DND-41 (cell line): ENCODE measurements at regions not wholly inside any gene's neighbourhood (a gene's known extent, or its start where the extent isn't known, plus 50 kb on each side); places are given as distances from the start of the nearest gene placed in this dataset.

Experiments
- ATAC-seq: fragments of 200-7000 bp; cut with Tn5 transposase; 3 replicates; pipeline ENCODE4 v1.9.1; 2021; ENCODE audit warnings: low read depth; ENCODE audit not compliant: insufficient read depth
- DNase-seq: peaks from one replicate; pipeline ENCODE4 v3.0.0-alpha.2; 2020
- H2AFZ ChIP-seq: 2 replicates; pipeline ENCODE4 v1.6.0; 2012; ENCODE audit warnings: low read depth, low read length
- H3K27ac ChIP-seq: 2 replicates; pipeline ENCODE4 v1.5.1; 2012; ENCODE audit warnings: low read length, inconsistent platforms
- H3K27me3 ChIP-seq: fragments of 200-600 bp; sonication (generic); 2 replicates; pipeline ENCODE4 v1.6.0; 2012; ENCODE audit warnings: low read length, mild to moderate bottlenecking, inconsistent platforms; ENCODE audit not compliant: insufficient read depth, poor library complexity
- H3K36me3 ChIP-seq: 2 replicates; pipeline ENCODE4 v1.5.1; 2012; ENCODE audit warnings: low read length, inconsistent platforms; ENCODE audit not compliant: insufficient read depth
- H3K4me1 ChIP-seq: 2 replicates; pipeline ENCODE4 v1.5.1; 2012; ENCODE audit warnings: mild to moderate bottlenecking, low read length; ENCODE audit not compliant: insufficient read depth
- H3K4me2 ChIP-seq: 2 replicates; pipeline ENCODE4 v1.6.0; 2012; ENCODE audit warnings: mild to moderate bottlenecking, moderate library complexity, low read length, inconsistent platforms; ENCODE audit not compliant: insufficient read depth
- H3K4me3 ChIP-seq, 2 experiments: fragments of 200-600 bp in 1 of 2; shearing (Covaris generic) in 1 of 2; 2 replicates each; pipeline ENCODE4 v1.5.1; 2012 to 2016; ENCODE audit warnings: inconsistent platforms in 2 of 2, low read length in 2 of 2, mild to moderate bottlenecking in 2 of 2, low read depth in 1 of 2, moderate library complexity in 1 of 2
- H3K79me2 ChIP-seq: 2 replicates; pipeline ENCODE4 v1.6.0; 2012; ENCODE audit warnings: low read length, inconsistent platforms; ENCODE audit not compliant: insufficient read depth
- H3K9ac ChIP-seq: 2 replicates; pipeline ENCODE4 v1.6.0; 2012; ENCODE audit warnings: low read depth, mild to moderate bottlenecking, inconsistent platforms, low read length, moderate library complexity
- H3K9me3 ChIP-seq: 2 replicates; pipeline ENCODE4 v1.5.1; 2012; ENCODE audit warnings: low read length, moderate library complexity, mild to moderate bottlenecking, inconsistent platforms; ENCODE audit not compliant: insufficient read depth, severe bottlenecking
- H4K20me1 ChIP-seq: 2 replicates; pipeline ENCODE4 v1.6.0; 2012; ENCODE audit warnings: low read length; ENCODE audit not compliant: insufficient read depth
- CTCF ChIP-seq: IDR thresholded peaks from 2 replicates; pipeline ENCODE4 v1.5.1; 2012; ENCODE audit warnings: borderline replicate concordance, low read length, moderate library complexity, mild to moderate bottlenecking; ENCODE audit not compliant: poor library complexity, severe bottlenecking; ENCODE audit errors: extremely low read depth
- EZH2 ChIP-seq: IDR thresholded peaks from 3 replicates; pipeline ENCODE4 v1.6.1; 2012; ENCODE audit warnings: borderline replicate concordance, low read depth, mild to moderate bottlenecking, moderate library complexity, low read length, inconsistent platforms; ENCODE audit not compliant: severe bottlenecking

DNA sequence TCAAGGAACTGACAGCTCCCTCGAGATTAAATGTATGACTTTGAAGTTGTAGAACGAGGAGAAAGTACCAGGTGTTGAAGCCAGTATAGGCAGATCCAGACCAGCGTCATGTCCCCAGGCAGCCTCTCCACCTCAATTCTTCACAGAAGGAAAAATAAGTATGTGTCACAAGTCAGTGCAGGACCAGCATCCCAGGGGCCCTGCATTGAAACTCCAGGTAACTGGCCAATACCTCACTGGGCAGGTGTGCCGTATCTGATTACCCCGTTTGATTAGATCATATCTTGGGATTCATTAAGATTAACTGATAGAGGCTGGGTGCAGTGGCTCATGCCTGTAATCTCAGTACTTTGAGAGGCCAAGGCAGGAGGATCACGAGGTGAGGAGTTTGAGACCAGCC lies 466.7 kb upstream of the B3GAT1 start:
- TF ChIP-seq CTCF, result no peak
- no peak for TF ChIP-seq EZH2
- no peak for DNase-seq

DNA sequence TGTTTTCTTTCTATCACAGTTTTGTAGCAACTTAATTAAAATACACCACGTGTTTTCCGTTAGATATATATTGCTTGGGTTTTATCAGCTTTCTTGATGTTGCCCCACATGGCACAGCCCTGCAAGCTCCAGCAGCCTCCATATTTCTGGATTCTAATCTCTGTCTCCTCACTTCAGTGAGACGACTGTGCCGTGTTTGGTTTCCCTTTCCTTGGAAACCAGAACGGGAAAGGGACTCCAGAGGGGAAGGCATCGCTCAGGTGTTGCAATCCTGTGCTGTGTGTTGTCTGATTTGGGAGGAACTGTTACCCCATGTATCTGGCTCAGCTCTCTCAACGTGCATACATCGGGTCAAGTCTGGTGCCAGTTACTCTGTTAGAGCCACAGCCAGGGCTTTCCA lies 464.2 kb upstream of the B3GAT1 start:
- Histone ChIP-seq H3K27me3 (no peaks in the 10 kb centered on the region), H3K79me2 (no peaks in the 10 kb centered on the region), H3K4me3 (no peak overlapping the region), H3K9me3 (no peaks in the 10 kb centered on the region), H3K27ac (0 out of 2 replicates have a peak overlapping the region, but pooled peaks have one; percentile 20), H3K36me3 (no peaks in the 10 kb centered on the region), H3K9ac (no peak overlapping the region), H3K4me2 (no peak overlapping the region), H2AFZ (no peak overlapping the region), H4K20me1 (no peaks in the 10 kb centered on the region), H3K4me1 (peaks cover 21% of the 10 kb centered on the region)
- TF ChIP-seq CTCF (no peak), EZH2 (no peak)
- ATAC-seq (no peak), DNase-seq (no peak)

More for the DNA sequence above, 466.7 kb upstream of the B3GAT1 start:
- H3K9me3 ChIP-seq, result no peaks in the 10 kb centered on the region
- no peaks in the 10 kb centered on the region for H3K79me2 ChIP-seq
- H3K4me1 ChIP-seq, result peaks cover 19% of the 10 kb centered on the region
- H4K20me1 ChIP-seq, result no peaks in the 10 kb centered on the region
- no peaks in the 10 kb centered on the region for H3K36me3 ChIP-seq
- H3K4me2 ChIP-seq, result no peak overlapping the region
- H3K4me3 ChIP-seq, result no peak overlapping the region
- H3K9ac ChIP-seq, result no peak overlapping the region
- H2AFZ ChIP-seq, result no peak overlapping the region
- H3K27me3 ChIP-seq, result no peaks in the 10 kb centered on the region
- H3K27ac ChIP-seq, result no peak overlapping the region
- ATAC-seq, result no peak

DNA sequence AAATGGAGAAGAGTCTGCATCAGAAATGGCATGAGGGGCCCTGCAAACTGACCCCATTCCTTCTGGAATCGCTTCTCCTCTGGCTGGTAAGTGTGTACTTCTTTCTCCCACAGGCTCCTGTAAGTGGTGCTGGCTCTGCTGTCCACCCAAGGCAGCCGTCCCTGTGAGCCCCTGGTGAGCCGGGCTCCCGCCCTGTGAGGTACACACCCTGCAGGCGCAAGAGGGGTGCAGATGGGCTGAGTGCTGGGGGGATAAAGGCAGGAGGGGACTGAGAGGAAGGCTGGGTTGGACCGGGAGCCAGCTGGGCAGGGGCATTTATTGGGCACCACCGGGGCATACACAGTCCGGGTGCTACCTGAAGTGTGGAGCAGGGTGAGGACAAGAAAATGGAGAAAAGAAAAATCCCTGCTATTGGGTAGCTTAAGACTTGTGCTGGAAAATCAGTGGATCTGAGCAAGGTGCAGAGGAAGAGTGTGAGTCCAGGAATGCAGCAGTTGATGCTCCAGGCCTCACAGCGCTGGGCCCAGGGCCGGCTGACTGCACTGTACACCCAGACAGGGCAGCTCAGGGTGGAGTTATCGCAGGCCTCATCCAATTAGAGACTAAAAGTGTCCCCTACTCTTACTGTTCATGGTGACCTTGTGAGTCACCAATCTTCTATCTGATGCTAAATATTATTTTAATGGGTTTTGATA lies 455.1 kb upstream of the B3GAT1 start:
- H3K4me3 ChIP-seq, result no peak overlapping the region
- no peak for DNase-seq
- no peak overlapping the region for H3K27ac ChIP-seq
- no peaks in the 10 kb centered on the region for H3K9me3 ChIP-seq
- no peak overlapping the region for H3K4me2 ChIP-seq
- H3K79me2 ChIP-seq, result no peaks in the 10 kb centered on the region
- TF ChIP-seq CTCF (no peak), EZH2 (no peak)
- no peak for ATAC-seq
- peaks cover 15% of the 10 kb centered on the region for H3K4me1 ChIP-seq
- no peak overlapping the region for H3K9ac ChIP-seq
- H3K36me3 ChIP-seq, result no peaks in the 10 kb centered on the region
- no peak overlapping the region for H2AFZ ChIP-seq
- H3K27me3 ChIP-seq, result no peaks in the 10 kb centered on the region
- no peaks in the 10 kb centered on the region for H4K20me1 ChIP-seq
